NB4 (cell line): ENCODE measurements at regions not wholly inside any gene's neighbourhood (a gene's known extent, or its start where the extent isn't known, plus 50 kb on each side); places are given as distances from the start of the nearest gene placed in this dataset.

Experiments used
- CTCF ChIP-seq: IDR thresholded peaks from one replicate; pipeline ENCODE4 v1.5.1; 2012; ENCODE audit warnings: low read depth, low read length
- MAX ChIP-seq: IDR thresholded peaks from 2 replicates; pipeline ENCODE4 v1.6.1; 2011; ENCODE audit warnings: low read depth, low read length
- MYC ChIP-seq: IDR thresholded peaks from 2 replicates; pipeline ENCODE4 v1.6.1; 2011; ENCODE audit warnings: low read depth, low read length
- POLR2A ChIP-seq: IDR thresholded peaks from 2 replicates; pipeline ENCODE4 v1.6.1; 2011; ENCODE audit warnings: mild to moderate bottlenecking; ENCODE audit not compliant: insufficient read length; ENCODE audit errors: extremely low read depth

GRCh38 chr3:81380234-81380633 is 381.2 kb downstream of the GBE1 start:
- no peak for TF ChIP-seq CTCF
- TF ChIP-seq POLR2A, result no peak
- no peak for TF ChIP-seq MAX
- TF ChIP-seq MYC, result no peak
